Upper lobe of left lung (tissue), 6 donors: ENCODE measurements at regions not wholly inside any gene's neighbourhood (a gene's known extent, or its start where the extent isn't known, plus 50 kb on each side); places are given as distances from the start of the nearest gene placed in this dataset.

Source experiments
- ATAC-seq, 2 donors: fragments of 200-7000 bp; cut with Tn5 transposase; one replicate each; pipeline ENCODE4 v1.9.1; 2022; ENCODE audit warnings: mild to moderate bottlenecking in 2 of 2, moderate library complexity in 2 of 2; ENCODE audit not compliant: low FRiP score in 2 of 2
- DNase-seq, 2 donors: peaks; one replicate each; pipeline ENCODE4 v3.0.0-alpha.2; 2019 to 2020
- H3K27ac ChIP-seq, 4 donors: fragments of 200-600 bp; sonication (generic); one replicate each; pipeline ENCODE4 v1.5.1; 2016 to 2019
- H3K27me3 ChIP-seq, 4 donors: fragments of 200-600 bp; sonication (generic); one replicate each; pipeline ENCODE4 v1.5.1; 2017 to 2019
- H3K36me3 ChIP-seq, 4 donors: fragments of 200-600 bp; sonication (generic); one replicate each; pipeline ENCODE4 v1.5.1; 2016 to 2019
- H3K4me1 ChIP-seq, 4 donors: fragments of 200-600 bp; sonication (generic); one replicate each; pipeline ENCODE4 v1.5.1; 2018 to 2019
- H3K4me3 ChIP-seq, 4 donors: fragments of 200-600 bp; sonication (generic); one replicate each; pipeline ENCODE4 v1.5.1; 2017 to 2019; ENCODE audit warnings: mild to moderate bottlenecking in 2 of 4, moderate library complexity in 1 of 4
- H3K9me3 ChIP-seq, 4 donors: fragments of 200-600 bp; sonication (generic); one replicate each; pipeline ENCODE4 v1.5.1; 2018 to 2019
- CTCF ChIP-seq, 6 experiments: fragments of 450-650 bp in 4 of 6; fragments of 200-600 bp in 2 of 6; sonication (generic) in 2 of 6; IDR thresholded peaks; one replicate each; pipeline ENCODE4 v1.5.1; 2016 to 2019; ENCODE audit warnings: antibody characterized with exemption in 6 of 6
- EP300 ChIP-seq, 4 donors: sonication (generic); formaldehyde crosslinking; IDR thresholded peaks; one replicate each; pipeline ENCODE4 v1.5.1; 2017; ENCODE audit warnings: antibody characterized with exemption in 4 of 4, control low read depth in 2 of 4
- POLR2A ChIP-seq, 4 donors: fragments of 450-650 bp; IDR thresholded peaks; one replicate each; pipeline ENCODE4 v1.5.1; 2016 to 2017; ENCODE audit warnings: antibody characterized with exemption in 4 of 4, mild to moderate bottlenecking in 2 of 4
- POLR2AphosphoS5 ChIP-seq, 2 donors: sonication (generic); formaldehyde crosslinking; IDR thresholded peaks; one replicate each; pipeline ENCODE4 v1.5.1; 2017; ENCODE audit warnings: antibody characterized with exemption in 2 of 2
- WGBS, 2 donors: methylation state at CpG; one replicate each; pipeline ENCODE4 v1.1.5; 2017 to 2018; 5-methylcytosine and 5-hydroxymethylcytosine counted together
- donor health status: DM: no; HTN: no; CAD: no; lungs with moderate emphysema.
- donor health status: DM: no; HTN: yes; CAD: no; lungs with severe emphysema.

- 85 to 88% methylated on average over 2 of the region's 2 CpGs for WGBS, 2 donors
- DNase-seq (no peak), ATAC-seq (no peak)
- H3K9me3 ChIP-seq, result peaks cover 0 to 6% (median 0%) of the 10 kb centered on the region in 4 donors
- H3K27ac ChIP-seq, result no peak overlapping the region
- H3K27me3 ChIP-seq, result no peaks in the 10 kb centered on the region
- no peaks in the 10 kb centered on the region for H3K4me1 ChIP-seq
- H3K4me3 ChIP-seq, result no peak overlapping the region
- no peak for TF ChIP-seq EP300 (IDR thresholded peaks at IDR 0.05)
- no peak for TF ChIP-seq POLR2A (IDR thresholded peaks at IDR 0.05)
- no peak for TF ChIP-seq POLR2AphosphoS5 (IDR thresholded peaks at IDR 0.05)
- no peak for TF ChIP-seq CTCF (IDR thresholded peaks at IDR 0.05)
- no peaks in the 10 kb centered on the region for H3K36me3 ChIP-seq
Observed at GRCh38 chr9:17024129-17024528, 110.7 kb upstream of the CNTLN start.

GRCh38 chr9:17021387-17021970 is 113.4 kb upstream of the CNTLN start:
- no peak overlapping the region for H3K4me3 ChIP-seq
- H3K27ac ChIP-seq, result no peak overlapping the region
- peaks cover 0 to 6% (median 0%) of the 10 kb centered on the region in 4 donors for H3K9me3 ChIP-seq
- H3K4me1 ChIP-seq, result no peaks in the 10 kb centered on the region
- 92 to 100% methylated on average over 1 of the region's 1 CpG for WGBS, 2 donors
- no peak for ATAC-seq
- H3K36me3 ChIP-seq, result no peaks in the 10 kb centered on the region
- no peak for DNase-seq
- H3K27me3 ChIP-seq, result no peaks in the 10 kb centered on the region
- TF ChIP-seq EP300 (IDR thresholded peaks at IDR 0.05), result no peak
- TF ChIP-seq POLR2AphosphoS5 (IDR thresholded peaks at IDR 0.05), result no peak
- no peak for TF ChIP-seq CTCF (IDR thresholded peaks at IDR 0.05)
- no peak for TF ChIP-seq POLR2A (IDR thresholded peaks at IDR 0.05)

- DNase-seq (no peak), ATAC-seq (no peak)
- Histone ChIP-seq H3K27me3 (no peaks in the 10 kb centered on the region), H3K27ac (no peak overlapping the region), H3K4me3 (no peak overlapping the region), H3K9me3 (peaks cover 0 to 6% (median 0%) of the 10 kb centered on the region in 4 donors), H3K4me1 (no peaks in the 10 kb centered on the region), H3K36me3 (no peaks in the 10 kb centered on the region)
- no peak for TF ChIP-seq EP300 (IDR thresholded peaks at IDR 0.05)
- no peak for TF ChIP-seq POLR2A (IDR thresholded peaks at IDR 0.05)
Observed at GRCh38 chr9:17019398-17019797, 115.4 kb upstream of the CNTLN start.

GRCh38 chr9:17018540-17019196 is 116.2 kb upstream of the CNTLN start:
- H3K4me3 ChIP-seq, result no peak overlapping the region
- no peak overlapping the region for H3K27ac ChIP-seq
- H3K36me3 ChIP-seq, result no peaks in the 10 kb centered on the region
- ATAC-seq, result peak in 1 of 2 donors; percentile 13
- H3K27me3 ChIP-seq, result no peaks in the 10 kb centered on the region
- peaks cover 0 to under 1% (median 0%) of the 10 kb centered on the region in 4 donors for H3K9me3 ChIP-seq
- no peak for TF ChIP-seq CTCF (IDR thresholded peaks at IDR 0.05)
- no peak for TF ChIP-seq EP300 (IDR thresholded peaks at IDR 0.05)
- TF ChIP-seq POLR2AphosphoS5 (IDR thresholded peaks at IDR 0.05), result no peak
- TF ChIP-seq POLR2A (IDR thresholded peaks at IDR 0.05), result no peak
- no peaks in the 10 kb centered on the region for H3K4me1 ChIP-seq
- no peak for DNase-seq
- WGBS, 2 donors, result 85 to 92% methylated on average over 3 of the region's 3 CpGs

GRCh38 chr9:17017931-17018491 is 116.8 kb upstream of the CNTLN start:
- Histone ChIP-seq H3K4me1 (no peaks in the 10 kb centered on the region), H3K4me3 (no peak overlapping the region), H3K27ac (no peak overlapping the region), H3K36me3 (no peaks in the 10 kb centered on the region), H3K27me3 (no peaks in the 10 kb centered on the region), H3K9me3 (no peaks in the 10 kb centered on the region)
- DNase-seq (peak; percentile 9 to 21), ATAC-seq (peak in 1 of 2 donors; percentile 83)
- WGBS, 2 donors, result 79 to 82% methylated on average over 8 to 10 of the region's 10 CpGs
- TF ChIP-seq EP300 (IDR thresholded peaks at IDR 0.05) (peak in 1 of 4 donors; percentile 5), CTCF (IDR thresholded peaks at IDR 0.05) (no peak), POLR2AphosphoS5 (IDR thresholded peaks at IDR 0.05) (peak in 1 of 2 donors; percentile 29), POLR2A (IDR thresholded peaks at IDR 0.05) (no peak)
